BLaER1 treated with 17β-estradiol and CSF1 and Interleukin-3, amounts not matched to agents 10 nM and 100 nM (cell line): ENCODE measurements at regions not wholly inside any gene's neighbourhood (a gene's known extent, or its start where the extent isn't known, plus 50 kb on each side); places are given as distances from the start of the nearest gene placed in this dataset.

Experiments
- H3K27ac ChIP-seq, 11 experiments: shearing (Covaris generic); formaldehyde crosslinking; 2 replicates each; pipeline ENCODE4 v1.8.1; 2022
- H3K27me3 ChIP-seq, 11 experiments: shearing (Covaris generic); formaldehyde crosslinking; 2 replicates each; pipeline ENCODE4 v1.8.1; 2022
- H3K36me3 ChIP-seq, 11 experiments: shearing (Covaris generic); formaldehyde crosslinking; 2 replicates each; pipeline ENCODE4 v1.8.1; 2022
- H3K4me1 ChIP-seq, 10 experiments: shearing (Covaris generic); formaldehyde crosslinking; 2 replicates each; pipeline ENCODE4 v1.8.1; 2022
- H3K4me2 ChIP-seq, 11 experiments: shearing (Covaris generic); formaldehyde crosslinking; 2 replicates each; pipeline ENCODE4 v1.8.1; 2022
- H3K4me3 ChIP-seq, 10 experiments: shearing (Covaris generic); formaldehyde crosslinking; 2 replicates each; pipeline ENCODE4 v1.8.1; 2022
- H3K9ac ChIP-seq, 11 experiments: shearing (Covaris generic); formaldehyde crosslinking; 2 replicates each; pipeline ENCODE4 v1.8.1; 2022
- H3K9me3 ChIP-seq, 11 experiments: shearing (Covaris generic); formaldehyde crosslinking; replicated peaks in 1 of 11; 2 replicates each; pipeline ENCODE4 v1.8.1; 2022
- H4K20me1 ChIP-seq, 11 experiments: shearing (Covaris generic); formaldehyde crosslinking; 2 replicates each; pipeline ENCODE4 v1.8.1; 2022
- Cebpa-rat ChIP-seq, 11 experiments: shearing (Covaris generic); IDR thresholded peaks; 2 replicates each; pipeline ENCODE4 v1.8.1; 2022

GRCh38 chr10:55287346-55287745 lies 486.3 kb upstream of the PCDH15 start:
- H3K36me3 ChIP-seq: no peaks in the 10 kb centered on the region
- no peak for TF ChIP-seq Cebpa-rat (IDR thresholded peaks at IDR 0.05)

GRCh38 chr10:55283031-55283430 lies 482.0 kb upstream of the PCDH15 start:
- H4K20me1 ChIP-seq: no peaks in the 10 kb centered on the region
- no peaks in the 10 kb centered on the region for H3K36me3 ChIP-seq
- H3K4me3 ChIP-seq: no peak overlapping the region
- H3K27me3 ChIP-seq: no peaks in the 10 kb centered on the region
- no peak overlapping the region for H3K9ac ChIP-seq
- H3K9me3 ChIP-seq: peaks cover 0 to 4% (median 0%) of the 10 kb centered on the region in 11 experiments; a peak in 1 of 22 replicates
- H3K4me1 ChIP-seq: peaks cover 0 to 3% (median 0%) of the 10 kb centered on the region in 10 experiments; a peak in 1 of 20 replicates
- no peak overlapping the region for H3K4me2 ChIP-seq
- no peak overlapping the region for H3K27ac ChIP-seq
- no peak for TF ChIP-seq Cebpa-rat (IDR thresholded peaks at IDR 0.05)

More at GRCh38 chr10:55287346-55287745, 486.3 kb upstream of the PCDH15 start:
- Histone ChIP-seq H3K4me1 (peaks cover 0 to 13% (median 0%) of the 10 kb centered on the region in 10 experiments; a peak in 5 of 20 replicates), H3K4me3 (no peak overlapping the region), H3K27me3 (no peaks in the 10 kb centered on the region), H3K9ac (no peak overlapping the region), H3K27ac (no peak overlapping the region), H4K20me1 (no peaks in the 10 kb centered on the region), H3K9me3 (peaks cover 0 to 8% (median 2%) of the 10 kb centered on the region in 11 experiments; a peak in 13 of 22 replicates), H3K4me2 (no peak overlapping the region)

- no peak overlapping the region for H3K4me3 ChIP-seq
- no peaks in the 10 kb centered on the region for H4K20me1 ChIP-seq
- no peak overlapping the region for H3K9ac ChIP-seq
- no peak overlapping the region for H3K4me2 ChIP-seq
- no peak for TF ChIP-seq Cebpa-rat (IDR thresholded peaks at IDR 0.05)
- H3K9me3 ChIP-seq: peaks cover 0 to 4% (median 0%) of the 10 kb centered on the region in 11 experiments; a peak in 1 of 22 replicates
- H3K36me3 ChIP-seq: no peaks in the 10 kb centered on the region
- no peaks in the 10 kb centered on the region for H3K27me3 ChIP-seq
- H3K27ac ChIP-seq: no peak overlapping the region
- H3K4me1 ChIP-seq: no peaks in the 10 kb centered on the region
Observed at GRCh38 chr10:55280696-55281095, 479.7 kb upstream of the PCDH15 start.

DNA sequence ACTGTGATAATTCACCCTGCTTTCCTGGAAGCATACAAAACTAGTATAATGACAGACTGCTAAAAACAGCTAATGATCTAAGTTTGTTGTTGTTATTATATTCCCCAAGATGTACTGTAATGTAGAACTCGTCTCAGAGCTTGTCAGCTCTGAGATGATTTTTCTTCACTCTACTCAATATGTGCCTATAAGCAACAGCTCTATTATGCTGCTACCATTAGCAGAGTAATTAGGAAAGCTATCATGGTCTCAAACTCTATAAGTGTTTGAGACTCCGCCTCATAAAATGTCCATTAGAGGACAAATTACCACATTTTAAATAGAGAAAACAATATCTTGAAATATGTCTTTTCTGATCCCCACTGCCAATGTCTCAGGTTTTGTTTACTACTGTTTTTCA lies 476.5 kb upstream of the PCDH15 start:
- Histone ChIP-seq H3K9ac (no peak overlapping the region), H3K36me3 (no peaks in the 10 kb centered on the region), H3K27me3 (no peaks in the 10 kb centered on the region), H3K4me2 (no peak overlapping the region), H3K4me3 (no peak overlapping the region), H4K20me1 (no peaks in the 10 kb centered on the region), H3K9me3 (no peaks in the 10 kb centered on the region), H3K27ac (no peak overlapping the region), H3K4me1 (no peaks in the 10 kb centered on the region)
- TF ChIP-seq Cebpa-rat (IDR thresholded peaks at IDR 0.05): no peak

- no peak overlapping the region for H3K27ac ChIP-seq
- no peak overlapping the region for H3K9ac ChIP-seq
- TF ChIP-seq Cebpa-rat (IDR thresholded peaks at IDR 0.05): no peak
- H3K27me3 ChIP-seq: no peaks in the 10 kb centered on the region
- no peaks in the 10 kb centered on the region for H4K20me1 ChIP-seq
- H3K36me3 ChIP-seq: no peaks in the 10 kb centered on the region
- no peaks in the 10 kb centered on the region for H3K9me3 ChIP-seq
- H3K4me1 ChIP-seq: no peaks in the 10 kb centered on the region
- no peak overlapping the region for H3K4me3 ChIP-seq
- no peak overlapping the region for H3K4me2 ChIP-seq
Observed at GRCh38 chr10:55274367-55274766, 473.3 kb upstream of the PCDH15 start.

GRCh38 chr10:55273946-55274345 lies 472.9 kb upstream of the PCDH15 start:
- Histone ChIP-seq H3K9me3 (no peaks in the 10 kb centered on the region), H3K4me3 (no peak overlapping the region), H3K4me2 (no peak overlapping the region), H3K27ac (no peak overlapping the region), H3K9ac (no peak overlapping the region), H4K20me1 (no peaks in the 10 kb centered on the region), H3K36me3 (no peaks in the 10 kb centered on the region), H3K4me1 (no peaks in the 10 kb centered on the region), H3K27me3 (no peaks in the 10 kb centered on the region)
- TF ChIP-seq Cebpa-rat (IDR thresholded peaks at IDR 0.05): no peak

- Histone ChIP-seq H3K27ac (no peak overlapping the region), H3K36me3 (no peaks in the 10 kb centered on the region), H3K9ac (no peak overlapping the region), H3K4me1 (no peaks in the 10 kb centered on the region), H4K20me1 (no peaks in the 10 kb centered on the region), H3K4me2 (no peak overlapping the region), H3K9me3 (no peaks in the 10 kb centered on the region), H3K27me3 (no peaks in the 10 kb centered on the region), H3K4me3 (no peak overlapping the region)
- TF ChIP-seq Cebpa-rat (IDR thresholded peaks at IDR 0.05): no peak
Observed at GRCh38 chr10:55272886-55273285, 471.9 kb upstream of the PCDH15 start.

GRCh38 chr10:55266797-55267196 lies 465.8 kb upstream of the PCDH15 start:
- Histone ChIP-seq H3K36me3 (no peaks in the 10 kb centered on the region), H3K27ac (no peak overlapping the region), H3K4me3 (no peak overlapping the region), H3K9ac (no peak overlapping the region), H4K20me1 (no peaks in the 10 kb centered on the region), H3K4me2 (no peak overlapping the region), H3K4me1 (no peaks in the 10 kb centered on the region), H3K9me3 (no peaks in the 10 kb centered on the region), H3K27me3 (no peaks in the 10 kb centered on the region)
- no peak for TF ChIP-seq Cebpa-rat (IDR thresholded peaks at IDR 0.05)

DNA sequence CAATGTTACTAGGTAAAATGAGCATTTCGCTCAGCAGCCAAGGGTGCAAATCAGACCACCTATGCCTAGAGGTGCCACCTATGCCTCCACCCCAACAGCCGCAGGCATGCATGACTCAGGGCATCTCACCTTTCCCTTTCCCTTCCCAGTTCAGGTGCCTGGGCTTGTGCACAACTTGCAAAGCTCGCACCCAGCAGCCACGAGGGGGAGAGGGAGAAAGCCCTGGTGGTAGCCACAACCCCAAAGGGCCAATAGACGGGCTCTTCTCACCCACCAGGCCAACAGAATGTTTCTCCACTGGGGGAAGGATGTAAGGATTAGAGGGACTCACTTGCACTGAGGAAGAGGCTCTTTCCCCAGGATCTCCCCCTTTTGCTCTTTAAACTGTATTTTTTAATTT lies 462.3 kb upstream of the PCDH15 start:
- Histone ChIP-seq H3K4me1 (peaks cover 0 to 10% (median 0%) of the 10 kb centered on the region in 10 experiments; a peak in 1 of 20 replicates), H3K4me2 (no peak overlapping the region), H3K9ac (no peak overlapping the region), H3K4me3 (no peak overlapping the region), H3K9me3 (peaks cover 0 to 2% (median 0%) of the 10 kb centered on the region in 11 experiments; a peak in 4 of 22 replicates), H3K27ac (no peak overlapping the region), H3K36me3 (no peaks in the 10 kb centered on the region), H4K20me1 (no peaks in the 10 kb centered on the region), H3K27me3 (no peaks in the 10 kb centered on the region)
- no peak for TF ChIP-seq Cebpa-rat (IDR thresholded peaks at IDR 0.05)

- TF ChIP-seq Cebpa-rat (IDR thresholded peaks at IDR 0.05): no peak
- Histone ChIP-seq H3K9ac (no peak overlapping the region), H4K20me1 (no peaks in the 10 kb centered on the region), H3K27me3 (no peaks in the 10 kb centered on the region), H3K4me3 (no peak overlapping the region), H3K4me2 (no peak overlapping the region), H3K4me1 (peaks cover 0 to 14% (median 0%) of the 10 kb centered on the region in 10 experiments; a peak in 4 of 20 replicates), H3K36me3 (no peaks in the 10 kb centered on the region), H3K9me3 (no peaks in the 10 kb centered on the region), H3K27ac (no peak overlapping the region)
Observed at GRCh38 chr10:55242544-55242943, 441.5 kb upstream of the PCDH15 start.
